ENCODE measurements at regions not wholly inside any gene's neighbourhood (a gene's known extent, or its start where the extent isn't known, plus 50 kb on each side); places are given as distances from the start of the nearest gene placed in this dataset.

DNA sequence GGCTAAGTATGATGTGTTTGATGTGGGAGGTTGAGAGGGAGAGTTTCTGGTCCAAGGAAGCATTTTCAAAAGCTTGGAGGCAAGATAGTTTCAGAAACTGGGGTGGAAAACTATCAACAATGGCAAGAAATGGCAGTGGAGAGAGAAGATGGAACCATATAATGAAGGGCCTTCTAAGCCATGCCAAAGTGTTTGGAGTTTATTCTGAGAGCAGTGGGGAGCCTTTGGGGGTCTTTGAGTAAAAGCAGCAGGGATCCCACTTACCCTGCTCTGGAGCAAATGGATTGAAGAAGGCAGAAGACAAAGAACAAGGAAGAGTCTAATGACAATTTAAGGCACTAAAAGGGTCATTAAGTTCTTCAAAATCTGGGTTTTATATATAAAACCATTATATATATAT is 538.9 kb downstream of the UTRN start:
- TF ChIP-seq FOXM1 (IDR thresholded peaks at IDR 0.05; ENCODE audit: borderline replicate concordance, low read depth) (no peak), TCF12 (IDR thresholded peaks at IDR 0.05; ENCODE audit: low read depth) (no peak), ZBTB7A (IDR thresholded peaks at IDR 0.05; ENCODE audit: low read depth) (no peak), TAF1 (IDR thresholded peaks at IDR 0.05; ENCODE audit: low read depth) (no peak), NFIC (IDR thresholded peaks at IDR 0.05) (no peak), RAD21 (IDR thresholded peaks at IDR 0.05; ENCODE audit: low read depth) (no peak), CEBPB (IDR thresholded peaks at IDR 0.05) (no peak), CREB1 (IDR thresholded peaks at IDR 0.05; ENCODE audit: low read depth) (no peak), EGR1 (IDR thresholded peaks at IDR 0.05) (no peak), YY1 (IDR thresholded peaks at IDR 0.05; ENCODE audit: low read depth) (no peak), TEAD4 (IDR thresholded peaks at IDR 0.05) (no peak), EP300 (IDR thresholded peaks at IDR 0.05; ENCODE audit: borderline replicate concordance) (no peak)
- TF ChIP-seq, protein P1, sequence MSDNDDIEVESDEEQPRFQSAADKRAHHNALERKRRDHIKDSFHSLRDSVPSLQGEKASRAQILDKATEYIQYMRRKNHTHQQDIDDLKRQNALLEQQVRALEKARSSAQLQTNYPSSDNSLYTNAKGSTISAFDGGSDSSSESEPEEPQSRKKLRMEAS (IDR thresholded peaks at IDR 0.05) = no peak
- TF ChIP-seq, protein P2, sequence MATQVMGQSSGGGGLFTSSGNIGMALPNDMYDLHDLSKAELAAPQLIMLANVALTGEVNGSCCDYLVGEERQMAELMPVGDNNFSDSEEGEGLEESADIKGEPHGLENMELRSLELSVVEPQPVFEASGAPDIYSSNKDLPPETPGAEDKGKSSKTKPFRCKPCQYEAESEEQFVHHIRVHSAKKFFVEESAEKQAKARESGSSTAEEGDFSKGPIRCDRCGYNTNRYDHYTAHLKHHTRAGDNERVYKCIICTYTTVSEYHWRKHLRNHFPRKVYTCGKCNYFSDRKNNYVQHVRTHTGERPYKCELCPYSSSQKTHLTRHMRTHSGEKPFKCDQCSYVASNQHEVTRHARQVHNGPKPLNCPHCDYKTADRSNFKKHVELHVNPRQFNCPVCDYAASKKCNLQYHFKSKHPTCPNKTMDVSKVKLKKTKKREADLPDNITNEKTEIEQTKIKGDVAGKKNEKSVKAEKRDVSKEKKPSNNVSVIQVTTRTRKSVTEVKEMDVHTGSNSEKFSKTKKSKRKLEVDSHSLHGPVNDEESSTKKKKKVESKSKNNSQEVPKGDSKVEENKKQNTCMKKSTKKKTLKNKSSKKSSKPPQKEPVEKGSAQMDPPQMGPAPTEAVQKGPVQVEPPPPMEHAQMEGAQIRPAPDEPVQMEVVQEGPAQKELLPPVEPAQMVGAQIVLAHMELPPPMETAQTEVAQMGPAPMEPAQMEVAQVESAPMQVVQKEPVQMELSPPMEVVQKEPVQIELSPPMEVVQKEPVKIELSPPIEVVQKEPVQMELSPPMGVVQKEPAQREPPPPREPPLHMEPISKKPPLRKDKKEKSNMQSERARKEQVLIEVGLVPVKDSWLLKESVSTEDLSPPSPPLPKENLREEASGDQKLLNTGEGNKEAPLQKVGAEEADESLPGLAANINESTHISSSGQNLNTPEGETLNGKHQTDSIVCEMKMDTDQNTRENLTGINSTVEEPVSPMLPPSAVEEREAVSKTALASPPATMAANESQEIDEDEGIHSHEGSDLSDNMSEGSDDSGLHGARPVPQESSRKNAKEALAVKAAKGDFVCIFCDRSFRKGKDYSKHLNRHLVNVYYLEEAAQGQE (IDR thresholded peaks at IDR 0.05; ENCODE audit: low read depth) = no peak
- TF ChIP-seq, protein P3, sequence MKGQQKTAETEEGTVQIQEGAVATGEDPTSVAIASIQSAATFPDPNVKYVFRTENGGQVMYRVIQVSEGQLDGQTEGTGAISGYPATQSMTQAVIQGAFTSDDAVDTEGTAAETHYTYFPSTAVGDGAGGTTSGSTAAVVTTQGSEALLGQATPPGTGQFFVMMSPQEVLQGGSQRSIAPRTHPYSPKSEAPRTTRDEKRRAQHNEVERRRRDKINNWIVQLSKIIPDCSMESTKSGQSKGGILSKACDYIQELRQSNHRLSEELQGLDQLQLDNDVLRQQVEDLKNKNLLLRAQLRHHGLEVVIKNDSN (IDR thresholded peaks at IDR 0.05) = no peak

DNA sequence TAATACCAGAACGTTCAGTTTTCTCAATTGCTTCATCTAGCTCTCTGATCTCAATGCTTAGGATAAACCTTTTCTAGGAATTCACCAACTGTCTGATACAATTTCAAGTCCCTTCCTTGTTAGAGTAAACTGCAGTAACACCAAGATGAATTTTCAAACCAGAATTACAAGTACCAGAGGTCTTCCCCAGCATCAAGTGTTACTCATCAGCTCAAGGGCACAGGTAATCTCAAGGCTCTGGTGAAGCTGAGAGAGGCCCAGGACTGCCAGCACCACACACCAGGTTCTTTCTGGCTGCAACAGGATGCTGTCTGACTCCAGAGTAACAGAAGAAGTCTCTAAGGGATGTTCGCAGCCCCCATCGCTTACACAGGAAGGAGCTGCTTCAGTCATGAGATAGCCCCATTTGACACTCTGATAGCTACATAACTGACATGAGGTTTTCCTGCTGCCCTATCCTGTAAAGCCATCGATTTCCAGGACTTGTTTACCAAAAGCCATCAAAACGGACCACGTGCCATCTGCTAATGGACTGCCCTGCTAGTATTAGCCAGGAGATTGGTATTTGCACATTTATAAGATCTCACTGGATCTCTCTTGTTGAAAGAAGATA is 549.4 kb downstream of the UTRN start:
- TF ChIP-seq TAF1 (IDR thresholded peaks at IDR 0.05; ENCODE audit: low read depth) (no peak), TEAD4 (IDR thresholded peaks at IDR 0.05) (no peak), ZBTB7A (IDR thresholded peaks at IDR 0.05; ENCODE audit: low read depth) (no peak), NFIC (IDR thresholded peaks at IDR 0.05) (no peak), FOXM1 (IDR thresholded peaks at IDR 0.05; ENCODE audit: borderline replicate concordance, low read depth) (no peak), RAD21 (IDR thresholded peaks at IDR 0.05; ENCODE audit: low read depth) (no peak), YY1 (IDR thresholded peaks at IDR 0.05; ENCODE audit: low read depth) (no peak), TCF12 (IDR thresholded peaks at IDR 0.05; ENCODE audit: low read depth) (no peak), CREB1 (IDR thresholded peaks at IDR 0.05; ENCODE audit: low read depth) (no peak)
- TF ChIP-seq, protein P2 (IDR thresholded peaks at IDR 0.05; ENCODE audit: low read depth) = no peak

DNA sequence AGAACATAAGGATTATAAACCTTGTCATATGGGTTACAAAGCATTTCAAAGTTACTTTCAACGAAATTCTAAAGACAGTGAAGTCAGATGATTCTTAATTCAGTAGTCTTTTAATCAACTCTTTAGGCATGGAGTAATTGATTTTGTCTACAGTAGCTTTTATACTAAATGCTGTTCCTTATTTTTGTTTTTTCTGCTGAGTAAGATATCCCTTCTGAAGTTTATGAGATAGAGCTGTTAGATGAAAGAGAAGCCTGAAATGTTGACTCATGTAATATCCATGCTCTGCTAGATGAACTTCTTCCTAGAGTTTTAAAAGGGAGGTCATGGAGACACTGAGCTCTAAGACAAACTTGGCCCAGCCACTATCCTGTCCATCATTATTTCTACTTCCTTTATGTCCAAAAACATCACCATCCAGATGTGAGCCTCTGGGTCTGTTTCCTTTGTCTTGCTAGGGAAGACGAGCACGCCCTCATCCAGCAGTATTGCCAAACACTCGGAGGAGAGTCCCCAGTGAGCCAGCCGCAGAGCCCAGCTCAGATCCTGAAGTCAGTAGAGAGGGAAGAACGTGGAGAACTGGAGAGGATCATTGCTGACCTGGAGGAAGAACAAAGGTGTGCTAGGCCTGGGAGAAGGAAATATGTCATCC is 550.3 kb downstream of the UTRN start:
- TF ChIP-seq NFIC (IDR thresholded peaks at IDR 0.05) (no peak), FOXM1 (IDR thresholded peaks at IDR 0.05; ENCODE audit: borderline replicate concordance, low read depth) (no peak), TEAD4 (IDR thresholded peaks at IDR 0.05) (no peak), CREB1 (IDR thresholded peaks at IDR 0.05; ENCODE audit: low read depth) (no peak), EP300 (IDR thresholded peaks at IDR 0.05; ENCODE audit: borderline replicate concordance) (no peak), TAF1 (IDR thresholded peaks at IDR 0.05; ENCODE audit: low read depth) (no peak), TCF12 (IDR thresholded peaks at IDR 0.05; ENCODE audit: low read depth) (no peak), EGR1 (IDR thresholded peaks at IDR 0.05) (no peak), CEBPB (IDR thresholded peaks at IDR 0.05) (no peak), ZBTB7A (IDR thresholded peaks at IDR 0.05; ENCODE audit: low read depth) (no peak), RAD21 (IDR thresholded peaks at IDR 0.05; ENCODE audit: low read depth) (no peak), YY1 (IDR thresholded peaks at IDR 0.05; ENCODE audit: low read depth) (no peak)
- TF ChIP-seq, protein P2 (IDR thresholded peaks at IDR 0.05; ENCODE audit: low read depth) = no peak
- TF ChIP-seq, protein P1 (IDR thresholded peaks at IDR 0.05) = no peak
- TF ChIP-seq, protein P3 (IDR thresholded peaks at IDR 0.05) = no peak

DNA sequence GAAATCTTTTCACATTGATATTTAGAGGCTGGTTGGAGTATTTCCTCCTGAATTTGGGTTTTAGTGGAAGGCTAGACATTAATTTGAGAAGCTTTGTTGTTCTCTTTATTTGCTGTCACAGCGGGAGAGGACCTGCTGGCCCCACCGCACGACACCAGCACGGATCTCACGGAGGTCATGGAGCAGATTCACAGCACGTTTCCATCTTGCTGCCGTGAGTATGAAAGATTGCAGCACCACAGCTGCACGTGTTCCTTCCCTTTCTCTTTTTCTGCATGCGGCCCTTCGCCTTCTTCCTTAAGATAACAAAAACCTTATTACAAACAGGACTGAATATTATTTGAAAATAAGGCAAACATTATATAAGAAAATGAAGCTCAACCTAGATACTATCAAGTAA is 555.5 kb downstream of the UTRN start:
- TF ChIP-seq FOXM1 (IDR thresholded peaks at IDR 0.05; ENCODE audit: borderline replicate concordance, low read depth) (no peak), YY1 (IDR thresholded peaks at IDR 0.05; ENCODE audit: low read depth) (no peak), TEAD4 (IDR thresholded peaks at IDR 0.05) (no peak), TAF1 (IDR thresholded peaks at IDR 0.05; ENCODE audit: low read depth) (no peak), RAD21 (IDR thresholded peaks at IDR 0.05; ENCODE audit: low read depth) (no peak), ZBTB7A (IDR thresholded peaks at IDR 0.05; ENCODE audit: low read depth) (no peak)
- TF ChIP-seq, protein P2 (IDR thresholded peaks at IDR 0.05; ENCODE audit: low read depth) = no peak
- TF ChIP-seq, protein P3 (IDR thresholded peaks at IDR 0.05) = no peak
